ENCODE measurements at regions not wholly inside any gene's neighbourhood (a gene's known extent, or its start where the extent isn't known, plus 50 kb on each side); places are given as distances from the start of the nearest gene placed in this dataset.

GRCh38 chr20:16824664-16825063, 76.5 kb downstream of the OTOR start:
- TF ChIP-seq, protein P1, sequence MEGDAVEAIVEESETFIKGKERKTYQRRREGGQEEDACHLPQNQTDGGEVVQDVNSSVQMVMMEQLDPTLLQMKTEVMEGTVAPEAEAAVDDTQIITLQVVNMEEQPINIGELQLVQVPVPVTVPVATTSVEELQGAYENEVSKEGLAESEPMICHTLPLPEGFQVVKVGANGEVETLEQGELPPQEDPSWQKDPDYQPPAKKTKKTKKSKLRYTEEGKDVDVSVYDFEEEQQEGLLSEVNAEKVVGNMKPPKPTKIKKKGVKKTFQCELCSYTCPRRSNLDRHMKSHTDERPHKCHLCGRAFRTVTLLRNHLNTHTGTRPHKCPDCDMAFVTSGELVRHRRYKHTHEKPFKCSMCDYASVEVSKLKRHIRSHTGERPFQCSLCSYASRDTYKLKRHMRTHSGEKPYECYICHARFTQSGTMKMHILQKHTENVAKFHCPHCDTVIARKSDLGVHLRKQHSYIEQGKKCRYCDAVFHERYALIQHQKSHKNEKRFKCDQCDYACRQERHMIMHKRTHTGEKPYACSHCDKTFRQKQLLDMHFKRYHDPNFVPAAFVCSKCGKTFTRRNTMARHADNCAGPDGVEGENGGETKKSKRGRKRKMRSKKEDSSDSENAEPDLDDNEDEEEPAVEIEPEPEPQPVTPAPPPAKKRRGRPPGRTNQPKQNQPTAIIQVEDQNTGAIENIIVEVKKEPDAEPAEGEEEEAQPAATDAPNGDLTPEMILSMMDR (IDR thresholded peaks at IDR 0.05; ENCODE audit: poor library complexity), result no peak
- no peak for TF ChIP-seq EZH2phosphoT487 (IDR thresholded peaks at IDR 0.05; ENCODE audit: low read depth, severe bottlenecking, unreplicated experiment)
- no peak for TF ChIP-seq EZH2 (IDR thresholded peaks at IDR 0.05; ENCODE audit: borderline replicate concordance)

All from hepatocyte (in vitro differentiated cells).